ENCODE measurements at regions not wholly inside any gene's neighbourhood (a gene's known extent, or its start where the extent isn't known, plus 50 kb on each side); places are given as distances from the start of the nearest gene placed in this dataset.

- H3K27me3 ChIP-seq (ENCODE audit: low read length) = no peaks in the 10 kb centered on the region
- no peak overlapping the region for H3K4me3 ChIP-seq (ENCODE audit: insufficient read depth, low read length, poor library complexity, severe bottlenecking)
- no peak overlapping the region for H3K27ac ChIP-seq (ENCODE audit: low read depth, low read length)
- H3K4me2 ChIP-seq (ENCODE audit: low read depth, low read length, poor library complexity, severe bottlenecking) = no peak overlapping the region
- no peaks in the 10 kb centered on the region for H3F3A ChIP-seq (ENCODE audit: insufficient read depth)
- H3K36me3 ChIP-seq (ENCODE audit: low read length) = no peaks in the 10 kb centered on the region
- no peak overlapping the region for H2AFZ ChIP-seq (ENCODE audit: low read depth, low read length, severe bottlenecking)
- no peaks in the 10 kb centered on the region for H3K9me3 ChIP-seq (ENCODE audit: insufficient read depth, low read length)
- H4K20me1 ChIP-seq (ENCODE audit: low read depth, low read length) = no peaks in the 10 kb centered on the region
- no peak overlapping the region for H3K9ac ChIP-seq (ENCODE audit: low read length)
- no peak for TF ChIP-seq EZH2phosphoT487 (conservative IDR thresholded peaks at IDR 0.05; ENCODE audit: low read length)
- TF ChIP-seq, protein P1, sequence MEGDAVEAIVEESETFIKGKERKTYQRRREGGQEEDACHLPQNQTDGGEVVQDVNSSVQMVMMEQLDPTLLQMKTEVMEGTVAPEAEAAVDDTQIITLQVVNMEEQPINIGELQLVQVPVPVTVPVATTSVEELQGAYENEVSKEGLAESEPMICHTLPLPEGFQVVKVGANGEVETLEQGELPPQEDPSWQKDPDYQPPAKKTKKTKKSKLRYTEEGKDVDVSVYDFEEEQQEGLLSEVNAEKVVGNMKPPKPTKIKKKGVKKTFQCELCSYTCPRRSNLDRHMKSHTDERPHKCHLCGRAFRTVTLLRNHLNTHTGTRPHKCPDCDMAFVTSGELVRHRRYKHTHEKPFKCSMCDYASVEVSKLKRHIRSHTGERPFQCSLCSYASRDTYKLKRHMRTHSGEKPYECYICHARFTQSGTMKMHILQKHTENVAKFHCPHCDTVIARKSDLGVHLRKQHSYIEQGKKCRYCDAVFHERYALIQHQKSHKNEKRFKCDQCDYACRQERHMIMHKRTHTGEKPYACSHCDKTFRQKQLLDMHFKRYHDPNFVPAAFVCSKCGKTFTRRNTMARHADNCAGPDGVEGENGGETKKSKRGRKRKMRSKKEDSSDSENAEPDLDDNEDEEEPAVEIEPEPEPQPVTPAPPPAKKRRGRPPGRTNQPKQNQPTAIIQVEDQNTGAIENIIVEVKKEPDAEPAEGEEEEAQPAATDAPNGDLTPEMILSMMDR (IDR thresholded peaks at IDR 0.05; ENCODE audit: insufficient read depth, low read length, poor library complexity, severe bottlenecking) = no peak
- no peaks in the 10 kb centered on the region for H3K79me2 ChIP-seq (ENCODE audit: insufficient read depth, low read length)
- H3K9me2 ChIP-seq (replicated peaks; ENCODE audit: insufficient read depth, low read length) = no peaks in the 10 kb centered on the region
Observed at GRCh38 chr11:70542811-70543210, 144.5 kb downstream of the CTTN start.

DNA sequence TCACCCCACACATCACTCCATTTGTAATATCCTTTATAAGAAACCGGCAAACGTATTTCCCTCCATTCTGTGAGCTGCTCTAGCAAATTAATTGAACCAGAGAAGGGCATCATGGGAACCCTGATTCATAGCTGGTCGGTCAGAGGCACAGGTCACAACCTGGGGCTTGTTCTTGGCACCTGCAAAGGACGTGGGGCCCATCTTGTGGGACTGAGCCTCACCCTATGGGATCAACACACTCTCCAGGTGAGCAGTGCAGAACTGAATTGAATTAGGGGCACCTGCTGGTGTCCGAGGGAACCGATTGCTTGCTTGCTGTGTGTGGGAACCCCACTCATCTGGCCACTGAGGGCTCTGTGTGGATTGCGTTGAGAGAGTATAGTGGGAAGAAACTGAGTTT, 145.3 kb downstream of the CTTN start:
- H3K27me3 ChIP-seq (ENCODE audit: low read length) = no peaks in the 10 kb centered on the region
- no peak overlapping the region for H2AFZ ChIP-seq (ENCODE audit: low read depth, low read length, severe bottlenecking)
- H4K20me1 ChIP-seq (ENCODE audit: low read depth, low read length) = no peaks in the 10 kb centered on the region
- H3K4me3 ChIP-seq (ENCODE audit: insufficient read depth, low read length, poor library complexity, severe bottlenecking) = no peak overlapping the region
- no peaks in the 10 kb centered on the region for H3K9me3 ChIP-seq (ENCODE audit: insufficient read depth, low read length)
- no peaks in the 10 kb centered on the region for H3K36me3 ChIP-seq (ENCODE audit: low read length)
- no peaks in the 10 kb centered on the region for H3K9me2 ChIP-seq (replicated peaks; ENCODE audit: insufficient read depth, low read length)
- no peak overlapping the region for H3K4me2 ChIP-seq (ENCODE audit: low read depth, low read length, poor library complexity, severe bottlenecking)
- no peaks in the 10 kb centered on the region for H3F3A ChIP-seq (ENCODE audit: insufficient read depth)
- H3K9ac ChIP-seq (ENCODE audit: low read length) = no peak overlapping the region
- H3K27ac ChIP-seq (ENCODE audit: low read depth, low read length) = no peak overlapping the region
- TF ChIP-seq EZH2phosphoT487 (conservative IDR thresholded peaks at IDR 0.05; ENCODE audit: low read length) = no peak
- TF ChIP-seq, protein P1 (IDR thresholded peaks at IDR 0.05; ENCODE audit: insufficient read depth, low read length, poor library complexity, severe bottlenecking) = no peak
- H3K79me2 ChIP-seq (ENCODE audit: insufficient read depth, low read length) = no peaks in the 10 kb centered on the region

- no peaks in the 10 kb centered on the region for H3K9me3 ChIP-seq (ENCODE audit: insufficient read depth, low read length)
- no peak overlapping the region for H2AFZ ChIP-seq (ENCODE audit: low read depth, low read length, severe bottlenecking)
- no peaks in the 10 kb centered on the region for H3K9me2 ChIP-seq (replicated peaks; ENCODE audit: insufficient read depth, low read length)
- no peaks in the 10 kb centered on the region for H4K20me1 ChIP-seq (ENCODE audit: low read depth, low read length)
- H3K27me3 ChIP-seq (ENCODE audit: low read length) = no peaks in the 10 kb centered on the region
- no peak overlapping the region for H3K9ac ChIP-seq (ENCODE audit: low read length)
- H3K79me2 ChIP-seq (ENCODE audit: insufficient read depth, low read length) = no peaks in the 10 kb centered on the region
- no peak overlapping the region for H3K27ac ChIP-seq (ENCODE audit: low read depth, low read length)
- H3K4me3 ChIP-seq (ENCODE audit: insufficient read depth, low read length, poor library complexity, severe bottlenecking) = no peak overlapping the region
- H3K36me3 ChIP-seq (ENCODE audit: low read length) = no peaks in the 10 kb centered on the region
- no peak for TF ChIP-seq EZH2phosphoT487 (conservative IDR thresholded peaks at IDR 0.05; ENCODE audit: low read length)
- TF ChIP-seq, protein P1 (IDR thresholded peaks at IDR 0.05; ENCODE audit: insufficient read depth, low read length, poor library complexity, severe bottlenecking) = no peak
- H3K4me2 ChIP-seq (ENCODE audit: low read depth, low read length, poor library complexity, severe bottlenecking) = no peak overlapping the region
- no peaks in the 10 kb centered on the region for H3F3A ChIP-seq (ENCODE audit: insufficient read depth)
Observed at GRCh38 chr11:70544067-70544773, 145.9 kb downstream of the CTTN start.
